Mesothelial cell of epicardium (in vitro differentiated cells): ENCODE measurements at regions not wholly inside any gene's neighbourhood (a gene's known extent, or its start where the extent isn't known, plus 50 kb on each side); places are given as distances from the start of the nearest gene placed in this dataset.

Source experiments
- DNase-seq, 2 experiments: peaks; one replicate each; pipeline ENCODE4 v3.0.0; 2021; ENCODE audit warnings: low spot score in 2 of 2; ENCODE audit not compliant: unreplicated experiment in 2 of 2
- H3K27ac Mint-ChIP-seq: 2 replicates; pipeline ENCODE4 v1.8.0; 2021; ENCODE audit warnings: mixed read lengths
- H3K27me3 Mint-ChIP-seq: 2 replicates; pipeline ENCODE4 v1.8.0; 2021; ENCODE audit warnings: low read depth, mixed read lengths
- H3K36me3 Mint-ChIP-seq: 2 replicates; pipeline ENCODE4 v1.8.0; 2021; ENCODE audit warnings: mixed read lengths
- H3K4me1 Mint-ChIP-seq: 2 replicates; pipeline ENCODE4 v1.8.0; 2021; ENCODE audit warnings: mixed read lengths
- H3K4me3 Mint-ChIP-seq: 2 replicates; pipeline ENCODE4 v1.8.0; 2021; ENCODE audit warnings: mild to moderate bottlenecking, moderate library complexity, mixed read lengths
- H3K9me3 Mint-ChIP-seq: 2 replicates; pipeline ENCODE4 v1.8.0; 2021; ENCODE audit warnings: mixed read lengths
- TF ChIP-seq, protein P1 (sequence below): fragments of 200-600 bp; sonication (generic); IDR thresholded peaks from one replicate; pipeline ENCODE4 v1.5.0; 2021; ENCODE audit warnings: antibody characterized with exemption; ENCODE audit not compliant: unreplicated experiment

DNA sequence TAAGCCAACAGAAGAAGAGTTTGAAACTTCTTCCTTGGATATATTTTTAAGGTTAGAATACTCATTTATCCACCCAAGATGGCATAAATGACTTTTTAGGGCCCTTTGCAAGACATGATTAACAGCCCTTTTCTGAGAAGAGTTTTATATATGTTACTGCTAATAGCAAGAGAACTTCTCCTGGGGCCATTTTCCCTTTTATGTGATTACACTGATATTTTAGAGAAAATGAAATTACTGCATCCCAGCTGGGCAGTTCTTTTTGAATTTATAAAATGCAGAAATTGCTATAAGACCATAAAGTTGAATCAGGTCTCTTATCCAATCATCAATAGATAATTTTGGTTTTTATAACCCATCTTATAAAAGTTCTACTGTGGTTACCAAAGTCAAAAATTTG lies 161.3 kb upstream of the RFX3 start:
- Mint-ChIP-seq H3K27ac (no peak overlapping the region), H3K4me1 (no peaks in the 10 kb centered on the region), H3K27me3 (no peaks in the 10 kb centered on the region), H3K4me3 (no peak overlapping the region), H3K9me3 (no peaks in the 10 kb centered on the region), H3K36me3 (no peaks in the 10 kb centered on the region)
- DNase-seq = no peak
- TF ChIP-seq, protein P1, sequence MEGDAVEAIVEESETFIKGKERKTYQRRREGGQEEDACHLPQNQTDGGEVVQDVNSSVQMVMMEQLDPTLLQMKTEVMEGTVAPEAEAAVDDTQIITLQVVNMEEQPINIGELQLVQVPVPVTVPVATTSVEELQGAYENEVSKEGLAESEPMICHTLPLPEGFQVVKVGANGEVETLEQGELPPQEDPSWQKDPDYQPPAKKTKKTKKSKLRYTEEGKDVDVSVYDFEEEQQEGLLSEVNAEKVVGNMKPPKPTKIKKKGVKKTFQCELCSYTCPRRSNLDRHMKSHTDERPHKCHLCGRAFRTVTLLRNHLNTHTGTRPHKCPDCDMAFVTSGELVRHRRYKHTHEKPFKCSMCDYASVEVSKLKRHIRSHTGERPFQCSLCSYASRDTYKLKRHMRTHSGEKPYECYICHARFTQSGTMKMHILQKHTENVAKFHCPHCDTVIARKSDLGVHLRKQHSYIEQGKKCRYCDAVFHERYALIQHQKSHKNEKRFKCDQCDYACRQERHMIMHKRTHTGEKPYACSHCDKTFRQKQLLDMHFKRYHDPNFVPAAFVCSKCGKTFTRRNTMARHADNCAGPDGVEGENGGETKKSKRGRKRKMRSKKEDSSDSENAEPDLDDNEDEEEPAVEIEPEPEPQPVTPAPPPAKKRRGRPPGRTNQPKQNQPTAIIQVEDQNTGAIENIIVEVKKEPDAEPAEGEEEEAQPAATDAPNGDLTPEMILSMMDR = no peak

DNA sequence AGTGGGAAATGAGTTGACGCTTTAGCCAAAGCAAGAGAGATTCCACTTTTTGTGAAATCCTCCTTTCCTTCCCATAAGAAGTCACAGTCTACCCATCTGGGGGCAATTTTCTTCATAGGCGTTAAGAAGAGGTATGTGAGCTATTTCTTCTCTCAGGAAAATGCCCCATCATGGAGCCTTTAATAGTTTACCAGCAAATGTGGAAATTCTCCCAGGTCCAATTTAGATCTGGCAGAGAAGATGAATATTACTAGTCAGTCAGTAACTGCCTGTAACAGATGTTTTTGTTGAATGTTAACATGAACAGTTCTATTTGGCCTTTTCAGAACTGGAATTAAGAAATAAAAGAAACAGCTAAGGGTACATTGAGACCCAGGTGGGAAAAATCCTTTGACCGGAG lies 156.4 kb upstream of the RFX3 start:
- Mint-ChIP-seq H3K4me3 (no peak overlapping the region), H3K9me3 (no peaks in the 10 kb centered on the region), H3K36me3 (no peaks in the 10 kb centered on the region), H3K4me1 (peaks cover 11% of the 10 kb centered on the region), H3K27ac (no peak overlapping the region), H3K27me3 (no peaks in the 10 kb centered on the region)
- DNase-seq = no peak
- TF ChIP-seq, protein P1 = no peak

DNA sequence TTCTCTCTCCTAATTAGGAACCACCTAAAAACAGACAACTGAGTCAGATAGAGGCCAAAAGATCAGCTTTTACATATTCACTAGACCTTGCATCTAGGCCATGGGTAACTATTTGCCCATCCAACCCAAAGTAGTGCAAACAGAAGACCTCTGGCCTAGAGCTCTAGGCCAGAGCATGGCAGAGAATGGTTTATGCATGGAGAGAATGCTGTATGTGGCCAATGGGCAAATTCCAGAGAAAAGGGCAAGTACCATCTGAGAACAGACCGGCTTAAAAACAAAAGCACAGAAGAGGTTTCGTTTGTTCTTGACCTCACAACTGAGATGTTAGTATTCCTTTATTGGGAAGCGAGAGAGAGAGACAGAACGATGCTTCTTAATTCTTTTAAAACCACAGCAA lies 151.7 kb upstream of the RFX3 start:
- TF ChIP-seq, protein P1 = no peak
- peaks cover 30% of the 10 kb centered on the region for H3K4me1 Mint-ChIP-seq
- DNase-seq = no peak
- no peak overlapping the region for H3K4me3 Mint-ChIP-seq
- H3K27ac Mint-ChIP-seq = peak overlapping the region; percentile 13
- H3K36me3 Mint-ChIP-seq = no peaks in the 10 kb centered on the region
- H3K27me3 Mint-ChIP-seq = no peaks in the 10 kb centered on the region
- no peaks in the 10 kb centered on the region for H3K9me3 Mint-ChIP-seq

DNA sequence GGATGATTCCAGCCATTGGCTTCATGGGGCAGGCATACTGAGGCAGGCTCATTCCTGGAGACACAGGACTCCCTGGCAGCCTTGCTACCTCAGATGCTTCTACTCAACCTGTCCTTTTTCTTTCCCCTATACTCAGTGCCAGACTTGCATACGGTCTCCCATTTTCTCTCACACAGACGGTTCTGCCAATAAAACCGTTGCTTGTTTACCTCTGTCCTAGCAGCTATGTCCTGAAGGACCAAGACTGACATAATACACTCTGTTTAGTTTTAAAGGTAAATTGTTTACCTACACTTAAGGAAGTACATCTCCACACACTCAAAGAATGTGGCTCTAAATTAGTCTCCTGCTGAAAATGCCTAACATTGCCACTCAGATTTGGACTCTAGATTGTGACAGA lies 151.0 kb upstream of the RFX3 start:
- Mint-ChIP-seq H3K27me3 (no peaks in the 10 kb centered on the region), H3K36me3 (no peaks in the 10 kb centered on the region), H3K4me1 (peaks cover 30% of the 10 kb centered on the region), H3K9me3 (no peaks in the 10 kb centered on the region), H3K4me3 (no peak overlapping the region), H3K27ac (no peak overlapping the region)
- no peak for DNase-seq
- TF ChIP-seq, protein P1 = no peak

DNA sequence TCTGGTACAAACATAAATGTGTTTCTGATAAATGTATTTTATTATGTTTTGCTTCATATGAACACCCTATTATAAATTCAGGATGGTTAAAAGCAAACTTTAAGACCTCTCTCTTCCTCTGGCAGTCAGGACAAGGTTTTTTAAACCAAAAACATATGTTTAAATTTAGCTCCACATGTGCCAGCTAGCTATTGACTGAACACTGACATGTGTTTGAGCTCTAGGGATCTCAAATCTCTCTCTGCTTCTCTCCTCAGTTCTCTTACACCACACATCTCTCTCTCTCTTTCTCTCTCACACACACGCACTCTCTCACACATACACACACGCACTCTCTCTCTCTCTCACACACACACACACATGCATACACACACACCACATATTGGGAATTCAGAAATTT lies 150.1 kb upstream of the RFX3 start:
- Mint-ChIP-seq H3K27ac (peak overlapping the region; percentile 18), H3K9me3 (no peaks in the 10 kb centered on the region)

More for the DNA sequence above, 150.1 kb upstream of the RFX3 start:
- TF ChIP-seq, protein P1 = no peak
- H3K27me3 Mint-ChIP-seq = no peaks in the 10 kb centered on the region
- DNase-seq = no peak
- H3K4me1 Mint-ChIP-seq = peaks cover 30% of the 10 kb centered on the region
- H3K4me3 Mint-ChIP-seq = no peak overlapping the region
- H3K36me3 Mint-ChIP-seq = no peaks in the 10 kb centered on the region
